Neuronal stem cell (in vitro differentiated cells): ENCODE measurements at regions not wholly inside any gene's neighbourhood (a gene's known extent, or its start where the extent isn't known, plus 50 kb on each side); places are given as distances from the start of the nearest gene placed in this dataset.

Experiments used
- DNase-seq: peaks from one replicate; pipeline ENCODE4 v3.0.0-alpha.2; 2013; ENCODE audit warnings: low spot score
- H2AFZ ChIP-seq: one replicate; pipeline ENCODE4 v1.6.1; 2013; ENCODE audit warnings: mild to moderate bottlenecking, low read length, inconsistent platforms
- H2AK5ac ChIP-seq: 2 replicates; pipeline ENCODE4 v1.6.1; 2013; ENCODE audit warnings: low read depth, mild to moderate bottlenecking, inconsistent platforms, low read length, moderate library complexity, mixed read lengths
- H2BK120ac ChIP-seq: 2 replicates; pipeline ENCODE4 v1.6.1; 2013; ENCODE audit warnings: low read depth, mild to moderate bottlenecking, inconsistent platforms, low read length, moderate library complexity, mixed read lengths
- H2BK12ac ChIP-seq: one replicate; pipeline ENCODE4 v1.6.1; 2013; ENCODE audit warnings: low read length, inconsistent platforms
- H2BK15ac ChIP-seq: 2 replicates; pipeline ENCODE4 v1.6.1; 2013; ENCODE audit warnings: mild to moderate bottlenecking, low read length, inconsistent platforms, mixed read lengths
- H2BK5ac ChIP-seq: one replicate; pipeline ENCODE4 v1.6.1; 2013; ENCODE audit warnings: inconsistent platforms, mild to moderate bottlenecking, low read length, moderate library complexity
- H3K14ac ChIP-seq: one replicate; pipeline ENCODE4 v1.6.1; 2013; ENCODE audit warnings: low read length, inconsistent platforms
- H3K18ac ChIP-seq: 2 replicates; pipeline ENCODE4 v1.6.1; 2013; ENCODE audit warnings: low read length, inconsistent platforms
- H3K23ac ChIP-seq: 2 replicates; pipeline ENCODE4 v1.6.1; 2013; ENCODE audit warnings: low read depth, mild to moderate bottlenecking, mixed read lengths, low read length, inconsistent platforms; ENCODE audit not compliant: poor library complexity
- H3K27ac ChIP-seq: replicated peaks from 3 replicates; pipeline ENCODE4 v1.5.1; 2013; ENCODE audit warnings: low read length, inconsistent platforms
- H3K27me3 ChIP-seq, 3 experiments: 2 replicates each; pipeline ENCODE4 v1.6.1; 2013; ENCODE audit warnings: low read length in 3 of 3, mild to moderate bottlenecking in 2 of 3, inconsistent platforms in 1 of 3, low read depth in 1 of 3, mixed read lengths in 1 of 3, moderate library complexity in 1 of 3; ENCODE audit not compliant: control insufficient read depth in 3 of 3, insufficient read depth in 3 of 3
- H3K36me3 ChIP-seq, 2 donors: replicated peaks in 1 of 2; 2 replicates each; pipeline ENCODE4 v1.6.1; 2013; ENCODE audit warnings: low read length in 2 of 2; ENCODE audit not compliant: control insufficient read depth in 2 of 2, insufficient read depth in 2 of 2
- H3K4ac ChIP-seq: 2 replicates; pipeline ENCODE4 v1.6.1; 2013; ENCODE audit warnings: inconsistent platforms, mild to moderate bottlenecking, low read length, moderate library complexity
- H3K4me1 ChIP-seq, 2 donors: 1 replicate in 1 of 2; 2 replicates in 1 of 2; pipeline ENCODE4 v1.6.1; 2013; ENCODE audit warnings: low read length in 2 of 2, low read depth in 1 of 2; ENCODE audit not compliant: control insufficient read depth in 2 of 2, insufficient read depth in 1 of 2
- H3K4me2 ChIP-seq: one replicate; pipeline ENCODE4 v1.6.1; 2013; ENCODE audit warnings: mild to moderate bottlenecking, low read length, inconsistent platforms; ENCODE audit not compliant: insufficient read depth, poor library complexity, severe bottlenecking
- H3K4me3 ChIP-seq, 2 donors: 2 replicates each; pipeline ENCODE4 v1.5.1; 2013; ENCODE audit warnings: low read length in 2 of 2, mild to moderate bottlenecking in 2 of 2, inconsistent platforms in 1 of 2, moderate library complexity in 1 of 2
- H3K79me1 ChIP-seq: one replicate; pipeline ENCODE4 v1.6.1; 2013; ENCODE audit warnings: low read depth, mild to moderate bottlenecking, inconsistent platforms, low read length, moderate library complexity
- H3K9ac ChIP-seq: one replicate; pipeline ENCODE4 v1.6.1; 2013; ENCODE audit warnings: mild to moderate bottlenecking, low read depth, low read length, inconsistent platforms; ENCODE audit not compliant: poor library complexity
- H3K9me3 ChIP-seq, 2 donors: replicated peaks in 1 of 2; 2 replicates each; pipeline versions ENCODE3 to v1.6.1; 2013; ENCODE audit warnings: low read length in 2 of 2, mild to moderate bottlenecking in 2 of 2, inconsistent platforms in 1 of 2, low read depth in 1 of 2, mixed read lengths in 1 of 2, moderate library complexity in 1 of 2; ENCODE audit not compliant: control insufficient read depth in 2 of 2, insufficient read depth in 1 of 2
- H4K8ac ChIP-seq: one replicate; pipeline ENCODE4 v1.6.1; 2013; ENCODE audit warnings: low read depth, mild to moderate bottlenecking, inconsistent platforms, low read length, moderate library complexity
- H4K91ac ChIP-seq: one replicate; pipeline ENCODE4 v1.6.1; 2013; ENCODE audit warnings: low read length, low read depth, mild to moderate bottlenecking, inconsistent platforms; ENCODE audit not compliant: poor library complexity
- WGBS, 2 donors: extraction: QIAGEN DNeasy Blood & Tissue Kit; methylation state at CpG; one replicate each; pipeline ENCODE4 v1.1.7; 2013; ENCODE audit warnings: missing lambda C conversion rate in 2 of 2, mixed read lengths in 1 of 2; ENCODE audit not compliant: insufficient read length in 2 of 2, insufficient replicate concordance in 1 of 2; ENCODE audit errors: extremely low coverage in 2 of 2; 5-methylcytosine and 5-hydroxymethylcytosine counted together

GRCh38 chrY:8591821-8592516, 745.3 kb upstream of the TSPY4 start:
- Histone ChIP-seq H4K8ac (no peak overlapping the region), H3K27ac (no peak overlapping the region), H4K91ac (no peak overlapping the region), H3K23ac (no peak overlapping the region), H3K4me1 (no peaks in the 10 kb centered on the region), H3K4me3 (no peak overlapping the region), H2BK5ac (no peak overlapping the region), H2BK12ac (no peak overlapping the region), H3K9me3 (peaks cover 0 to 15% of the 10 kb centered on the region in 2 donors), H3K79me1 (no peaks in the 10 kb centered on the region), H2AK5ac (no peak overlapping the region), H2AFZ (no peak overlapping the region), H3K14ac (no peak overlapping the region), H3K18ac (no peak overlapping the region), H2BK120ac (no peak overlapping the region), H2BK15ac (no peak overlapping the region), H3K27me3 (no peaks in the 10 kb centered on the region), H3K36me3 (no peaks in the 10 kb centered on the region), H3K4me2 (no peak overlapping the region), H3K4ac (no peak overlapping the region), H3K9ac (no peak overlapping the region)
- no peak for DNase-seq
- WGBS, 2 donors, result no CpG with 5 or more reads among the region's 3 CpGs

- no peak overlapping the region for H2BK120ac ChIP-seq
- no peak overlapping the region for H4K8ac ChIP-seq
- H4K91ac ChIP-seq, result no peak overlapping the region
- no peak overlapping the region for H2BK15ac ChIP-seq
- no peak overlapping the region for H3K14ac ChIP-seq
- H3K23ac ChIP-seq, result no peak overlapping the region
- H3K36me3 ChIP-seq, result no peaks in the 10 kb centered on the region
- no peaks in the 10 kb centered on the region for H3K27me3 ChIP-seq
- H3K4me1 ChIP-seq, result no peaks in the 10 kb centered on the region
- no peak overlapping the region for H3K4me2 ChIP-seq
- no peak overlapping the region for H2AFZ ChIP-seq
- no peak overlapping the region for H3K9ac ChIP-seq
- H3K79me1 ChIP-seq, result no peaks in the 10 kb centered on the region
- H2BK5ac ChIP-seq, result no peak overlapping the region
- H3K4me3 ChIP-seq, result no peak overlapping the region
- H2AK5ac ChIP-seq, result no peak overlapping the region
- no peak overlapping the region for H3K27ac ChIP-seq
- H3K4ac ChIP-seq, result no peak overlapping the region
- no CpG with 5 or more reads among the region's 3 CpGs for WGBS, 2 donors
- H2BK12ac ChIP-seq, result no peak overlapping the region
- no peak overlapping the region for H3K18ac ChIP-seq
- H3K9me3 ChIP-seq, result peaks cover 0 to 9% of the 10 kb centered on the region in 2 donors
- no peak for DNase-seq
Measured at GRCh38 chrY:8594657-8595056, 742.6 kb upstream of the TSPY4 start.

- Histone ChIP-seq H3K9me3 (peaks cover 0 to 5% of the 10 kb centered on the region in 2 donors), H3K4me2 (no peak overlapping the region), H2BK12ac (no peak overlapping the region), H2BK5ac (no peak overlapping the region), H3K27ac (no peak overlapping the region), H4K8ac (no peak overlapping the region), H3K4ac (no peak overlapping the region), H3K36me3 (no peaks in the 10 kb centered on the region), H2AFZ (no peak overlapping the region), H3K4me1 (no peaks in the 10 kb centered on the region), H2BK15ac (no peak overlapping the region), H3K23ac (no peak overlapping the region), H2BK120ac (no peak overlapping the region), H4K91ac (no peak overlapping the region), H3K4me3 (no peak overlapping the region), H3K18ac (no peak overlapping the region), H3K27me3 (no peaks in the 10 kb centered on the region), H2AK5ac (no peak overlapping the region), H3K14ac (no peak overlapping the region), H3K79me1 (no peaks in the 10 kb centered on the region), H3K9ac (no peak overlapping the region)
- no CpG with 5 or more reads among the region's 4 CpGs for WGBS, 2 donors
- DNase-seq, result no peak
Measured at GRCh38 chrY:8599141-8599540, 738.1 kb upstream of the TSPY4 start.

GRCh38 chrY:8610620-8611019, 726.6 kb upstream of the TSPY4 start:
- H3K27me3 ChIP-seq, result no peaks in the 10 kb centered on the region
- no peak overlapping the region for H3K9ac ChIP-seq
- H3K4ac ChIP-seq, result no peak overlapping the region
- H3K23ac ChIP-seq, result no peak overlapping the region
- no peak overlapping the region for H3K4me2 ChIP-seq
- no peak overlapping the region for H2BK5ac ChIP-seq
- H2AK5ac ChIP-seq, result no peak overlapping the region
- no peaks in the 10 kb centered on the region for H3K36me3 ChIP-seq
- no peak overlapping the region for H2BK12ac ChIP-seq
- H3K14ac ChIP-seq, result no peak overlapping the region
- no peak overlapping the region for H4K91ac ChIP-seq
- no peak overlapping the region for H2BK15ac ChIP-seq
- H2BK120ac ChIP-seq, result no peak overlapping the region
- no peaks in the 10 kb centered on the region for H3K4me1 ChIP-seq
- no peak overlapping the region for H2AFZ ChIP-seq
- no peak overlapping the region for H3K4me3 ChIP-seq
- no peak overlapping the region for H4K8ac ChIP-seq
- H3K79me1 ChIP-seq, result no peaks in the 10 kb centered on the region
- H3K18ac ChIP-seq, result no peak overlapping the region
- no CpG with 5 or more reads among the region's 1 CpG for WGBS, 2 donors
- peaks cover 0 to 7% of the 10 kb centered on the region in 2 donors for H3K9me3 ChIP-seq
- no peak overlapping the region for H3K27ac ChIP-seq
- DNase-seq, result no peak
